Naive thymus-derived CD4-positive, alpha-beta T cell (primary cell): ENCODE measurements at regions not wholly inside any gene's neighbourhood (a gene's known extent, or its start where the extent isn't known, plus 50 kb on each side); places are given as distances from the start of the nearest gene placed in this dataset.

ENCODE experiments used
- ATAC-seq: fragments of 150-1000 bp; cut with Tn5 transposase; 2 replicates; pipeline ENCODE4 v1.10.0; 2021; ENCODE audit warnings: mild to moderate bottlenecking, moderate library complexity
- CTCF ChIA-PET: fragments of 350-600 bp; sonication (Branson Sonifier 250); formaldehyde crosslinking; loops from one replicate; lab custom pipeline; 2021; ENCODE audit warnings: antibody characterized with exemption; lab: Charles Lee
- POLR2A ChIA-PET: fragments of 350-600 bp; sonication (Branson Sonifier 250); formaldehyde crosslinking; loops from one replicate; lab custom pipeline; 2021; ENCODE audit warnings: antibody characterized with exemption, inconsistent platforms; lab: Charles Lee
- DNase-seq, 9 donors: peaks; one replicate each; pipeline versions ENCODE4 v3.0.0 to v3.0.0-alpha.2; 2020 to 2022; ENCODE audit warnings: mixed read lengths in 1 of 9
- H3K27ac ChIP-seq: one replicate; pipeline ENCODE4 v1.7.0; 2013; ENCODE audit warnings: mild to moderate bottlenecking, low read depth, low read length, moderate library complexity
- H3K27me3 ChIP-seq, 2 donors: one replicate each; pipeline ENCODE4 v1.7.0; 2013; ENCODE audit warnings: low read length in 2 of 2, mild to moderate bottlenecking in 2 of 2, moderate library complexity in 2 of 2; ENCODE audit not compliant: control insufficient read depth in 2 of 2, insufficient read depth in 2 of 2
- H3K36me3 ChIP-seq, 3 experiments: 1 replicate in 2 of 3; 2 replicates in 1 of 3; pipeline ENCODE4 v1.7.0; 2013; ENCODE audit warnings: low read length in 3 of 3, mild to moderate bottlenecking in 3 of 3, moderate library complexity in 1 of 3; ENCODE audit not compliant: insufficient read depth in 3 of 3, control insufficient read depth in 2 of 3
- H3K4me1 ChIP-seq, 2 donors: one replicate each; pipeline ENCODE4 v1.7.0; 2013; ENCODE audit warnings: low read length in 2 of 2, mild to moderate bottlenecking in 2 of 2, moderate library complexity in 1 of 2; ENCODE audit not compliant: control insufficient read depth in 2 of 2, insufficient read depth in 2 of 2
- H3K4me3 ChIP-seq: 2 replicates; pipeline ENCODE4 v1.7.0; 2013; ENCODE audit warnings: mild to moderate bottlenecking, low read length
- H3K9me3 ChIP-seq, 3 experiments: 1 replicate in 2 of 3; 2 replicates in 1 of 3; pipeline ENCODE4 v1.7.0; 2013; ENCODE audit warnings: low read length in 3 of 3; ENCODE audit not compliant: control insufficient read depth in 2 of 3
- H3K27ac Mint-ChIP-seq, 9 donors: one replicate each; pipeline ENCODE4 v1.8.0; 2020 to 2022; ENCODE audit warnings: mixed read lengths in 9 of 9, mild to moderate bottlenecking in 8 of 9, moderate library complexity in 5 of 9, inconsistent platforms in 2 of 9
- H3K27me3 Mint-ChIP-seq, 5 donors: one replicate each; pipeline ENCODE4 v1.8.0; 2021 to 2022; ENCODE audit warnings: mixed read lengths in 5 of 5, mild to moderate bottlenecking in 1 of 5
- H3K36me3 Mint-ChIP-seq, 5 donors: one replicate each; pipeline ENCODE4 v1.8.0; 2020 to 2022; ENCODE audit warnings: mixed read lengths in 5 of 5, mild to moderate bottlenecking in 3 of 5, inconsistent platforms in 1 of 5
- H3K4me1 Mint-ChIP-seq, 7 donors: one replicate each; pipeline ENCODE4 v1.8.0; 2020 to 2022; ENCODE audit warnings: mixed read lengths in 7 of 7, mild to moderate bottlenecking in 3 of 7, inconsistent platforms in 1 of 7
- H3K4me3 Mint-ChIP-seq, 10 donors: one replicate each; pipeline ENCODE4 v1.8.0; 2020 to 2022; ENCODE audit warnings: mild to moderate bottlenecking in 10 of 10, mixed read lengths in 10 of 10, moderate library complexity in 6 of 10, inconsistent platforms in 2 of 10
- H3K9me3 Mint-ChIP-seq, 11 donors: one replicate each; pipeline ENCODE4 v1.8.0; 2020 to 2022; ENCODE audit warnings: mixed read lengths in 11 of 11, mild to moderate bottlenecking in 4 of 11, inconsistent platforms in 1 of 11, moderate library complexity in 1 of 11
- intact Hi-C, 2 donors: fragments of 100-400 bp; cut with micrococcal nuclease; formaldehyde crosslinking; loops; one replicate each; pipeline ENCODE4 v1.15.1; 2023

DNA sequence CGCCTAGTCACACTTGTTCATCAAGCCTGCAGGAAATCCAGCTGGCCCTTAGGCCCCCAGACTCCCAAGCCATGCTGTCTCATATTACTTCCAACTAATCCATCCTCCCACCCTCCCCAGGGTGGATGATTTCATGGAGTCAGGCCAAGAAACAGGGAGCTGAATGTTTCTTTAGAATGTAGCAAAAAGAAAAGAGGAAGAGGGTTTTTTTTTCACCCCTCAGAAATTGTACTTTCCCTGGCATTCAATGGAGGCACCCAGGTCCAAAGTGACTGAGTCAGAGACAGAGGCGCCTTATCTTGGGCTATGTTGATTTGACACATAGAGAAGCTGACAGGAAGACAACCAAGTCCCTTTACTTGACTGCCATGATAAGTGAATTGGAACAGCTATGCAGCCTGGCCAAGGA is 260.2 kb upstream of the NR4A3 start:
- DNase-seq (no peak), ATAC-seq (no peak)
- no peaks in the 10 kb centered on the region for H3K27me3 ChIP-seq
- intact Hi-C loops: no loop called here
- Mint-ChIP-seq H3K27me3 (peaks cover 4 to 24% (median 12%) of the 10 kb centered on the region in 5 donors), H3K4me3 (no peak overlapping the region), H3K4me1 (no peaks in the 10 kb centered on the region), H3K36me3 (peaks cover 0 to 6% (median 4%) of the 10 kb centered on the region in 5 donors), H3K27ac (no peak overlapping the region), H3K9me3 (peaks cover 1 to 20% (median 7%) of the 10 kb centered on the region in 11 donors)
- no peak overlapping the region for H3K27ac ChIP-seq
- no peak overlapping the region for H3K4me3 ChIP-seq
- H3K36me3 ChIP-seq: no peaks in the 10 kb centered on the region
- H3K4me1 ChIP-seq: no peaks in the 10 kb centered on the region
- POLR2A ChIA-PET: no interaction called here
- H3K9me3 ChIP-seq: no peaks in the 10 kb centered on the region
- CTCF ChIA-PET: no interaction called here

GRCh38 chr9:99561961-99562565 is 259.6 kb upstream of the NR4A3 start:
- no peaks in the 10 kb centered on the region for H3K4me1 ChIP-seq
- ATAC-seq (no peak), DNase-seq (no peak)
- H3K27ac ChIP-seq: no peak overlapping the region
- Mint-ChIP-seq H3K36me3 (peaks cover 0 to 6% (median 4%) of the 10 kb centered on the region in 5 donors), H3K27ac (no peak overlapping the region), H3K4me1 (no peaks in the 10 kb centered on the region), H3K4me3 (no peak overlapping the region), H3K9me3 (peaks cover 1 to 18% (median 7%) of the 10 kb centered on the region in 11 donors), H3K27me3 (peaks cover 4 to 30% (median 15%) of the 10 kb centered on the region in 5 donors)
- POLR2A ChIA-PET: no interaction called here
- CTCF ChIA-PET: no interaction called here
- intact Hi-C loops: no loop called here
- H3K27me3 ChIP-seq: no peaks in the 10 kb centered on the region
- H3K4me3 ChIP-seq: no peak overlapping the region
- H3K9me3 ChIP-seq: no peaks in the 10 kb centered on the region
- H3K36me3 ChIP-seq: no peaks in the 10 kb centered on the region

- Histone ChIP-seq H3K4me3 (no peak overlapping the region), H3K4me1 (no peaks in the 10 kb centered on the region), H3K9me3 (no peaks in the 10 kb centered on the region), H3K36me3 (no peaks in the 10 kb centered on the region), H3K27me3 (no peaks in the 10 kb centered on the region), H3K27ac (no peak overlapping the region)
- Mint-ChIP-seq H3K4me1 (no peaks in the 10 kb centered on the region), H3K4me3 (no peak overlapping the region), H3K9me3 (peaks cover 0 to 5% (median 0%) of the 10 kb centered on the region in 11 donors), H3K27me3 (peaks cover 11 to 32% (median 18%) of the 10 kb centered on the region in 5 donors), H3K36me3 (no peaks in the 10 kb centered on the region), H3K27ac (no peak overlapping the region)
- POLR2A ChIA-PET: no interaction called here
- DNase-seq (no peak), ATAC-seq (no peak)
- intact Hi-C loops: no loop called here
- CTCF ChIA-PET: no interaction called here
Observed at GRCh38 chr9:99563364-99563763, 258.3 kb upstream of the NR4A3 start.

DNA sequence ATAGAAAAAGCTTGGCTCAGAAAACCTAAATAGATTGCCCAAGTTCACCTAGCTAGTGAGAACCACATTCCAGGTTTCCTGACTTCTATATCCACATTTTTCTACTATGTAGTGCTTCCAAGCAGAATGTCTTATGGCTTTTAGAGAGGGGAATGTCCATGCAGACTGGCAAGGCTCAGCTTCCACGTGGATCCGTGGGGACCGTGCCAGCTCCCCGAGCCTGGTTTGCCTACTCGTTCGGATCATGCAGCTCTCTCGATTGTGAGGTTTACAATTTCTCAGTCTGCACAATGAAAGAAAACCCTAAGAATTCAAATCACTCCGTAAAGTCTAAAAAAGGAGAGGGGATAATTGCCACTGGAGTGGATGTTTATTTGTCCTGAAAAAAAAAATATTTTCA is 256.5 kb upstream of the NR4A3 start:
- H3K27ac ChIP-seq: no peak overlapping the region
- ChIA-PET POLR2A (no interaction called here), CTCF (no interaction called here)
- Mint-ChIP-seq H3K9me3 (peaks cover 0 to 2% (median 0%) of the 10 kb centered on the region in 11 donors), H3K27ac (no peak overlapping the region), H3K27me3 (peaks cover 15 to 32% (median 18%) of the 10 kb centered on the region in 5 donors), H3K36me3 (no peaks in the 10 kb centered on the region), H3K4me3 (no peak overlapping the region), H3K4me1 (no peaks in the 10 kb centered on the region)
- H3K4me3 ChIP-seq: no peak overlapping the region
- ATAC-seq: no peak
- no peaks in the 10 kb centered on the region for H3K27me3 ChIP-seq
- DNase-seq: no peak
- intact Hi-C loops: no loop called here
- no peaks in the 10 kb centered on the region for H3K4me1 ChIP-seq
- H3K9me3 ChIP-seq: no peaks in the 10 kb centered on the region
- H3K36me3 ChIP-seq: no peaks in the 10 kb centered on the region

GRCh38 chr9:99567436-99567835 is 254.2 kb upstream of the NR4A3 start:
- H3K27me3 ChIP-seq: no peaks in the 10 kb centered on the region
- ATAC-seq (no peak), DNase-seq (no peak)
- intact Hi-C loops: no loop called here
- ChIA-PET POLR2A (no interaction called here), CTCF (no interaction called here)
- no peaks in the 10 kb centered on the region for H3K4me1 Mint-ChIP-seq
- peaks cover 23 to 46% (median 27%) of the 10 kb centered on the region in 5 donors for H3K27me3 Mint-ChIP-seq
- no peak overlapping the region for H3K27ac Mint-ChIP-seq
- no peak overlapping the region for H3K4me3 Mint-ChIP-seq
- no peaks in the 10 kb centered on the region for H3K4me1 ChIP-seq
- H3K36me3 ChIP-seq: no peaks in the 10 kb centered on the region
- H3K9me3 ChIP-seq: no peaks in the 10 kb centered on the region
- H3K27ac ChIP-seq: no peak overlapping the region
- no peak overlapping the region for H3K4me3 ChIP-seq
- H3K36me3 Mint-ChIP-seq: no peaks in the 10 kb centered on the region
- peaks cover 0 to 5% (median 0%) of the 10 kb centered on the region in 11 donors for H3K9me3 Mint-ChIP-seq

DNA sequence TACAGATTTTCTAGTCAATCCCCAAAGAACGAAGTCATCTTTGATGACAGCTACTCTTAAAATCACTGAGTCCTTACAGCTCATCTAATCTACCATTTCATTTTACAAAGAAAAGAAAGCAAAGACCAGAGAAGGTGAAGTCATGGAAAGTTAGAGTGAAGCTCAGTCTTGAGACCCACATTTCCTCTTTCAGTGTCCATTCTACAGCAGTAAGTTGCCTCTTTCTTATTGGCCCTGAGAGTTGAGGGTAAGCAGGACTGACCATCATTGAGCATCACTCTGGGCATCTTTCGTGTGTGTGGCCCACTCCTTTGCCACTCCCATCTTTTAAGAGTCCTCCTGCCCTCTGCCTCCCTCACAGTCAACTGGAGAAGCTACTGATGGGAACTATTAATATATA is 251.8 kb upstream of the NR4A3 start:
- POLR2A ChIA-PET: no interaction called here
- intact Hi-C loops: no loop called here
- Histone ChIP-seq H3K9me3 (no peaks in the 10 kb centered on the region), H3K36me3 (no peaks in the 10 kb centered on the region), H3K4me1 (no peaks in the 10 kb centered on the region), H3K27me3 (no peaks in the 10 kb centered on the region), H3K27ac (no peak overlapping the region), H3K4me3 (no peak overlapping the region)
- Mint-ChIP-seq H3K27ac (no peak overlapping the region), H3K36me3 (no peaks in the 10 kb centered on the region), H3K9me3 (peaks cover 0 to 5% (median 0%) of the 10 kb centered on the region in 11 donors), H3K4me3 (no peak overlapping the region), H3K27me3 (peaks cover 15 to 38% (median 23%) of the 10 kb centered on the region in 5 donors), H3K4me1 (no peaks in the 10 kb centered on the region)
- CTCF ChIA-PET: no interaction called here
- DNase-seq (no peak), ATAC-seq (no peak)

DNA sequence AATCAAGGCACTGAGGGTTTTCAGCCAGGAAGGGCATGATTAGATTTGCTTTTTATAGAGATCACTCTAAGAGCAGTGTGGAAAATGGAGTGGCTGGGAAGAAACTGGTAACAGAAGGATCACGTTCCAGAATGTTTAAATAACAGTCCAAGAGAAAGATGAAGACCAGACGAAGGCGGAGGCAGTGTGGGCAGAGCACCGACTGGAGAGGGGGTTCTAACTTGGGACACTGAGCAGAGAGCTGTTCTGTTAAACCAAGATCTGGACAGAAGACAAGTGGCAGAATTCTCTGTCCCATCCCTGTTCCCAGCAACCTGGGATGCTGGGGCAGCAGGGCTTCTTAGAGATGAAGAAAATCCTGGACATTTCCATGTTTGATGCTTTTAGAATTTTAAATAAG is 249.1 kb upstream of the NR4A3 start:
- Histone ChIP-seq H3K36me3 (no peaks in the 10 kb centered on the region), H3K9me3 (no peaks in the 10 kb centered on the region), H3K4me3 (no peak overlapping the region), H3K27ac (no peak overlapping the region), H3K4me1 (no peaks in the 10 kb centered on the region), H3K27me3 (no peaks in the 10 kb centered on the region)
- H3K9me3 Mint-ChIP-seq: peaks cover 0 to 5% (median 0%) of the 10 kb centered on the region in 11 donors
- H3K36me3 Mint-ChIP-seq: no peaks in the 10 kb centered on the region
- ATAC-seq (no peak), DNase-seq (no peak)
- no peaks in the 10 kb centered on the region for H3K4me1 Mint-ChIP-seq
- H3K4me3 Mint-ChIP-seq: no peak overlapping the region
- H3K27ac Mint-ChIP-seq: peak overlapping the region in 1 of 9 donors; percentile 24
- CTCF ChIA-PET: no interaction called here
- H3K27me3 Mint-ChIP-seq: peaks cover 7 to 20% (median 11%) of the 10 kb centered on the region in 5 donors
- POLR2A ChIA-PET: no interaction called here
- intact Hi-C loops: no loop called here
